ENCODE measurements at regions not wholly inside any gene's neighbourhood (a gene's known extent, or its start where the extent isn't known, plus 50 kb on each side); places are given as distances from the start of the nearest gene placed in this dataset.

GRCh38 chr16:86411897-86412296 is 98.4 kb upstream of the FOXF1 start (continued):
- TF ChIP-seq YY1 (IDR thresholded peaks at IDR 0.05; ENCODE audit: extremely low read depth, insufficient replicate concordance, low read depth, low read length), result no peak
- no peak for TF ChIP-seq EZH2phosphoT487 (IDR thresholded peaks at IDR 0.05; ENCODE audit: borderline replicate concordance)

GRCh38 chr16:86414991-86415740 is 95.2 kb upstream of the FOXF1 start:
- Histone ChIP-seq H3K4me2 (ENCODE audit: low read length) (no peak overlapping the region), H3K9ac (ENCODE audit: low read length) (no peak overlapping the region), H3K4me3 (replicated peaks in 1 of 2; ENCODE audit: low read depth in 1 of 2, low read length in 2 of 2) (no peak overlapping the region), H3K27ac (ENCODE audit: low read depth, low read length) (no peak overlapping the region), H4K20me1 (ENCODE audit: insufficient read depth) (no peaks in the 10 kb centered on the region), H3K4me1 (ENCODE audit: control insufficient read depth in 1 of 2, insufficient read depth in 2 of 2, low read length in 2 of 2) (no peaks in the 10 kb centered on the region), H3K9me2 (ENCODE audit: insufficient read depth) (no peaks in the 10 kb centered on the region), H3K79me2 (ENCODE audit: insufficient read depth, low read length) (no peaks in the 10 kb centered on the region), H2AFZ (ENCODE audit: low read depth, low read length, poor library complexity, severe bottlenecking) (no peak overlapping the region), H3K9me3 (ENCODE audit: control insufficient read depth in 1 of 2, insufficient read depth in 1 of 2, low read depth in 1 of 2, low read length in 2 of 2) (peaks cover 0 to 23% of the 10 kb centered on the region in 2 experiments; a peak in 1 of 4 replicates), H3K36me3 (ENCODE audit: control insufficient read depth in 1 of 2, insufficient read depth in 2 of 2, low read length in 2 of 2) (no peaks in the 10 kb centered on the region), H3K27me3 (ENCODE audit: insufficient read depth, low read length) (no peaks in the 10 kb centered on the region)
- BruUV-seq (replicated peaks), result no TSS peak
- DNase-seq (ENCODE audit: low read depth, low spot score) (no peak), ATAC-seq (no peak)
- ChIA-PET POLR2A (no interaction called here), RAD21 (ENCODE audit: low non-redundant PET in 1 of 2, low total read pairs in 2 of 2, uncharacterized antibody in 2 of 2, unreplicated experiment in 2 of 2) (no interaction called here), CTCF (no interaction called here)
- intact Hi-C loops (cut with micrococcal nuclease), result no loop called here
- TF ChIP-seq JUND (IDR thresholded peaks at IDR 0.05) (no peak), TCF7L2 (IDR thresholded peaks at IDR 0.05; ENCODE audit: borderline replicate concordance, extremely low read depth, insufficient read depth, insufficient read length) (no peak), YY1 (IDR thresholded peaks at IDR 0.05; ENCODE audit: extremely low read depth, insufficient replicate concordance, low read depth, low read length) (no peak), ZFX (IDR thresholded peaks at IDR 0.05) (no peak), REST (IDR thresholded peaks at IDR 0.05; ENCODE audit: low read depth) (no peak), CBX3 (IDR thresholded peaks at IDR 0.05; ENCODE audit: low read depth) (no peak), EZH2 (IDR thresholded peaks at IDR 0.05) (no peak), FOSL1 (IDR thresholded peaks at IDR 0.05; ENCODE audit: low read depth) (no peak), ATF3 (IDR thresholded peaks at IDR 0.05) (no peak), ZBTB33 (IDR thresholded peaks at IDR 0.05; ENCODE audit: extremely low read depth, insufficient replicate concordance, low read length) (no peak), CEBPB (IDR thresholded peaks at IDR 0.05; ENCODE audit: low read depth) (no peak), SRF (IDR thresholded peaks at IDR 0.05; ENCODE audit: low read depth) (no peak), SIN3A (IDR thresholded peaks at IDR 0.05; ENCODE audit: low read depth) (no peak), POLR2A (IDR thresholded peaks at IDR 0.05; ENCODE audit: borderline replicate concordance, extremely low read depth, insufficient read depth, insufficient read length) (no peak)
- TF ChIP-seq, protein P1, sequence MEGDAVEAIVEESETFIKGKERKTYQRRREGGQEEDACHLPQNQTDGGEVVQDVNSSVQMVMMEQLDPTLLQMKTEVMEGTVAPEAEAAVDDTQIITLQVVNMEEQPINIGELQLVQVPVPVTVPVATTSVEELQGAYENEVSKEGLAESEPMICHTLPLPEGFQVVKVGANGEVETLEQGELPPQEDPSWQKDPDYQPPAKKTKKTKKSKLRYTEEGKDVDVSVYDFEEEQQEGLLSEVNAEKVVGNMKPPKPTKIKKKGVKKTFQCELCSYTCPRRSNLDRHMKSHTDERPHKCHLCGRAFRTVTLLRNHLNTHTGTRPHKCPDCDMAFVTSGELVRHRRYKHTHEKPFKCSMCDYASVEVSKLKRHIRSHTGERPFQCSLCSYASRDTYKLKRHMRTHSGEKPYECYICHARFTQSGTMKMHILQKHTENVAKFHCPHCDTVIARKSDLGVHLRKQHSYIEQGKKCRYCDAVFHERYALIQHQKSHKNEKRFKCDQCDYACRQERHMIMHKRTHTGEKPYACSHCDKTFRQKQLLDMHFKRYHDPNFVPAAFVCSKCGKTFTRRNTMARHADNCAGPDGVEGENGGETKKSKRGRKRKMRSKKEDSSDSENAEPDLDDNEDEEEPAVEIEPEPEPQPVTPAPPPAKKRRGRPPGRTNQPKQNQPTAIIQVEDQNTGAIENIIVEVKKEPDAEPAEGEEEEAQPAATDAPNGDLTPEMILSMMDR (IDR thresholded peaks at IDR 0.05 in 2 of 3, conservative IDR thresholded peaks at IDR 0.05 in 1 of 3; ENCODE audit: borderline replicate concordance in 1 of 3, insufficient read depth in 1 of 3, low read depth in 2 of 3, low read length in 2 of 3), result no peak
